ENCODE measurements at regions not wholly inside any gene's neighbourhood (a gene's known extent, or its start where the extent isn't known, plus 50 kb on each side); places are given as distances from the start of the nearest gene placed in this dataset.

DNA sequence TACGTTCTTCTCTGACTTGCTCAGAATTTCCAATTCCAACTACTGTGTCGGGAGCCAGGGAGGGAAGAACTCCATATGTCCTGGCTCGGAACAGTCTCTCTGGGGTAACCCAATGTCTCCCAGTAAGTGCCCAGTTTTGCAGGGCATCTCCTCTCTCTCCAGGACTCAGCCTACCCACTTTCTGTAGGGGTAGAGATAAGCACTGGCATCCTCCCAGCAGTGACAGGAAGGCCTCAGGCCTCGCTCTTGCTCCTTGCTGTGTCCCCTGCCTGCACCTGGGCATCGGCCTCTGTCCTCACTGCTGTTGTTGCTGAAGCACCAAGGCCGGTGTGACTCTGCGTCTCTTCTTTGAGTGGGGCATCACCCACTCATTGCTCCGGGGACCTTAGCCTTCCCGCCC is 388.9 kb upstream of the JARID2 start:
- ATAC-seq (peak; percentile 19), DNase-seq (no peak)
- no peaks in the 10 kb centered on the region for H3K27me3 Mint-ChIP-seq
- H3K4me1 Mint-ChIP-seq (ENCODE audit: low read depth): peaks cover 52% of the 10 kb centered on the region
- peak overlapping the region; percentile 88 for H3K27ac Mint-ChIP-seq
- TF ChIP-seq, protein P1, sequence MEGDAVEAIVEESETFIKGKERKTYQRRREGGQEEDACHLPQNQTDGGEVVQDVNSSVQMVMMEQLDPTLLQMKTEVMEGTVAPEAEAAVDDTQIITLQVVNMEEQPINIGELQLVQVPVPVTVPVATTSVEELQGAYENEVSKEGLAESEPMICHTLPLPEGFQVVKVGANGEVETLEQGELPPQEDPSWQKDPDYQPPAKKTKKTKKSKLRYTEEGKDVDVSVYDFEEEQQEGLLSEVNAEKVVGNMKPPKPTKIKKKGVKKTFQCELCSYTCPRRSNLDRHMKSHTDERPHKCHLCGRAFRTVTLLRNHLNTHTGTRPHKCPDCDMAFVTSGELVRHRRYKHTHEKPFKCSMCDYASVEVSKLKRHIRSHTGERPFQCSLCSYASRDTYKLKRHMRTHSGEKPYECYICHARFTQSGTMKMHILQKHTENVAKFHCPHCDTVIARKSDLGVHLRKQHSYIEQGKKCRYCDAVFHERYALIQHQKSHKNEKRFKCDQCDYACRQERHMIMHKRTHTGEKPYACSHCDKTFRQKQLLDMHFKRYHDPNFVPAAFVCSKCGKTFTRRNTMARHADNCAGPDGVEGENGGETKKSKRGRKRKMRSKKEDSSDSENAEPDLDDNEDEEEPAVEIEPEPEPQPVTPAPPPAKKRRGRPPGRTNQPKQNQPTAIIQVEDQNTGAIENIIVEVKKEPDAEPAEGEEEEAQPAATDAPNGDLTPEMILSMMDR (IDR thresholded peaks at IDR 0.05): no peak
- H3K36me3 Mint-ChIP-seq (ENCODE audit: low read depth): no peaks in the 10 kb centered on the region
- CTCF ChIA-PET: interaction anchor here (1.0 kb wide), 1 partner anchor 328 kb away, joined by 4 read pairs; no protein-coding TSS in a partner anchor
- intact Hi-C loops (cut with micrococcal nuclease): loop anchor here (5.0 kb wide), 2 partner anchors 105 to 125 kb away; no protein-coding TSS in a partner anchor
- H3K4me3 Mint-ChIP-seq: peak overlapping the region; percentile 18
- H3K9me3 Mint-ChIP-seq: no peaks in the 10 kb centered on the region
- POLR2A ChIA-PET: interaction anchor here (0.6 to 5.8 kb wide), 3 partner anchors 11 to 18 kb away, joined by 3 to 50 read pairs (median 4); no protein-coding TSS in a partner anchor

DNA sequence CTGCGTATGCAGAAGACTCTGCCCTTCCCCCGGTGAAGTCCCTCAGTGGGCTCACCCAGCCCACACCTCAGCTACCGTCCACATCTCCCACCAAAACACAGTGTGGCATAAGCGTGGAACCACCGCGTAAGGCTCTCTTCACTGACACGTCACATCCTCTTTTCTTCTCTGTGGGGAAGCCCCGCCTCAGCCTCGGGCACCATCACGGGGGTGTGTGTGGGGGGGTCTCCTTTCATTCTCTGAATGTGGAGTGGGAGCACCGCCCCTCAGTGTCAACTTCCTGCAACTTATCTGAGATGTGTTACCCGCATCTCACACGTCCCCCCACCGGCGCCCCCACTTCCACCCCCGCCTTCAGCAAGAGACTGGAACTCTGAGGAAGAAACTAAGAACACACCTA is 388.4 kb upstream of the JARID2 start:
- DNase-seq (peak; percentile 93), ATAC-seq (peak; percentile 90)
- Mint-ChIP-seq H3K36me3 (ENCODE audit: low read depth) (no peaks in the 10 kb centered on the region), H3K4me3 (peak overlapping the region; percentile 18), H3K27me3 (no peaks in the 10 kb centered on the region), H3K27ac (peak overlapping the region; percentile 88), H3K9me3 (no peaks in the 10 kb centered on the region), H3K4me1 (ENCODE audit: low read depth) (peaks cover 52% of the 10 kb centered on the region)
- CTCF ChIA-PET: interaction anchor here (1.0 kb wide), 2 partner anchors 10 to 327 kb away, joined by 3 to 4 read pairs; no protein-coding TSS in a partner anchor
- intact Hi-C loops (cut with micrococcal nuclease): loop anchor here (5.0 kb wide), 2 partner anchors 105 to 125 kb away; no protein-coding TSS in a partner anchor
- TF ChIP-seq, protein P1 (IDR thresholded peaks at IDR 0.05): no peak
- POLR2A ChIA-PET: interaction anchor here (0.6 to 5.8 kb wide), 4 partner anchors 11 to 122 kb away, joined by 3 to 50 read pairs (median 4); no protein-coding TSS in a partner anchor

DNA sequence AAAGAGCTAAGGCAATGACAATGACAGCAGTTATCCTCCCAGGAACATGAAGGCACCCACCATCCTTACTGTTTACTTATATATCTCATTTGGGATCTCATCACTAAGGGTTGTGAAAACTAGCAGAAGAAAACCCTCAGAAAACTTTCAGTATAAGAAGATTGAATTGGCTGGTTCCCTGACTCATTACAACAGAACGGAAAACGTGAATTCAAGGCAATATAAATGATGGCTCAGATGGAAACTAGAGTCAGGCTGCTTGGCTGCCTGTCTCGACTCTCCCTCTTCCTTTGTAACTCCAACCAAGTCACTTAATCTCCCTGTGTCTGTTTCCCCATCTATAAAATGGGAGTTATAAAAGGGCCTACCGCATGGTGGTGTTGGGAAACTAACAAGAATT is 387.1 kb upstream of the JARID2 start:
- H3K27ac Mint-ChIP-seq: peak overlapping the region; percentile 66
- ChIA-PET POLR2A (interaction anchor here (0.9 to 5.8 kb wide), 2 partner anchors 13 to 16 kb away, joined by 3 to 50 read pairs; no protein-coding TSS in a partner anchor), CTCF (no interaction called here)
- H3K36me3 Mint-ChIP-seq (ENCODE audit: low read depth): no peaks in the 10 kb centered on the region
- no peaks in the 10 kb centered on the region for H3K9me3 Mint-ChIP-seq
- intact Hi-C loops (cut with micrococcal nuclease): loop anchor here (5.0 kb wide), 2 partner anchors 107 to 127 kb away; no protein-coding TSS in a partner anchor
- TF ChIP-seq, protein P1 (IDR thresholded peaks at IDR 0.05): no peak
- H3K27me3 Mint-ChIP-seq: no peaks in the 10 kb centered on the region
- peaks cover 52% of the 10 kb centered on the region for H3K4me1 Mint-ChIP-seq (ENCODE audit: low read depth)
- no peak overlapping the region for H3K4me3 Mint-ChIP-seq
- peak; percentile 41 for DNase-seq
- ATAC-seq: peak; percentile 46

DNA sequence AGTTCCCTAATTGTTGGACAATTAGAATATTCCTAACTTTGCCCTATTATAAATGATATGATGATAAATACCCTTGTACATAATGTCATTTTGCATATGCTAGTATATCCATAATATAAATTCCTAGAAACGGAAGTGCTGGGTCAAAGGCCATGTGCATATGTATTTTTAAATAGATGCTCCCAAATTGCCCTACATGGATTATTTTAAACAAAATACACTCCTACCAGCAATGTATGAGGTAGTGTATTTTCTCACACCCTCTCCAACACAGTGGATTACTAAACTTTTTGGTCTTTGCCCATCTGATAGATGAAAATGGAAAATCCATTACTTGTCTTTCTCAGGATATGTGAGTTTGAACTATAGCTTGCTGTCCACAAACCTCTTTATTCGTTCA is 385.1 kb upstream of the JARID2 start:
- H3K4me3 Mint-ChIP-seq: no peak overlapping the region
- CTCF ChIA-PET: no interaction called here

More for the DNA sequence above, 385.1 kb upstream of the JARID2 start:
- Mint-ChIP-seq H3K9me3 (no peaks in the 10 kb centered on the region), H3K4me1 (ENCODE audit: low read depth) (peaks cover 58% of the 10 kb centered on the region), H3K27ac (peak overlapping the region; percentile 55), H3K27me3 (no peaks in the 10 kb centered on the region), H3K36me3 (ENCODE audit: low read depth) (no peaks in the 10 kb centered on the region)
- DNase-seq (no peak), ATAC-seq (no peak)
- intact Hi-C loops (cut with micrococcal nuclease): no loop called here
- POLR2A ChIA-PET: interaction anchor here (5.8 kb wide), 1 partner anchor 14 kb away, joined by 50 read pairs; no protein-coding TSS in a partner anchor
- TF ChIP-seq, protein P1 (IDR thresholded peaks at IDR 0.05): no peak
